ENCODE measurements at regions not wholly inside any gene's neighbourhood (a gene's known extent, or its start where the extent isn't known, plus 50 kb on each side); places are given as distances from the start of the nearest gene placed in this dataset.

- no peak for TF ChIP-seq ZNF837 (tag by site-specific recombination; IDR thresholded peaks at IDR 0.05)
- no peak for TF ChIP-seq ZNF704 (tag by site-specific recombination; IDR thresholded peaks at IDR 0.05)
- no peak for TF ChIP-seq ZNF174 (tag by site-specific recombination; IDR thresholded peaks at IDR 0.05)
Observed at GRCh38 chr22:48503035-48503625, 1324.5 kb downstream of the BRD1 start (continued).

- no peak for TF ChIP-seq ZNF335 (tag by site-specific recombination; conservative IDR thresholded peaks at IDR 0.05)
- TF ChIP-seq ZNF518A (tag by site-specific recombination; conservative IDR thresholded peaks at IDR 0.05; ENCODE audit: low read depth) = no peak
- no peak for TF ChIP-seq ZBTB8A (tag by site-specific recombination; IDR thresholded peaks at IDR 0.05)
- no peak for TF ChIP-seq ZNF211 (tag by site-specific recombination; IDR thresholded peaks at IDR 0.05; ENCODE audit: low read depth)
- no peak for TF ChIP-seq ZSCAN30 (tag by site-specific recombination; IDR thresholded peaks at IDR 0.05)
- no peak for TF ChIP-seq SCRT1 (tag by site-specific recombination; IDR thresholded peaks at IDR 0.05; ENCODE audit: borderline replicate concordance)
- no peak for TF ChIP-seq ZNF654 (tag by site-specific recombination; IDR thresholded peaks at IDR 0.05; ENCODE audit: low read depth)
- TF ChIP-seq ZNF548 (tag by site-specific recombination; IDR thresholded peaks at IDR 0.05) = no peak
- no peak for TF ChIP-seq KLF8 (tag by site-specific recombination; IDR thresholded peaks at IDR 0.05)
- TF ChIP-seq ZNF311 (tag by site-specific recombination; IDR thresholded peaks at IDR 0.05; ENCODE audit: borderline replicate concordance) = no peak
- no peak for TF ChIP-seq ZNF2 (tag by site-specific recombination; IDR thresholded peaks at IDR 0.05)
- no peak for TF ChIP-seq FEZF1 (tag by site-specific recombination; IDR thresholded peaks at IDR 0.05)
- no peak for TF ChIP-seq ZNF791 (tag by site-specific recombination; IDR thresholded peaks at IDR 0.05)
- no peak for TF ChIP-seq ZNF416 (tag by site-specific recombination; IDR thresholded peaks at IDR 0.05)
- TF ChIP-seq ZNF302 (tag by site-specific recombination; IDR thresholded peaks at IDR 0.05; ENCODE audit: low read depth) = no peak
- no peak for TF ChIP-seq KLF9 (tag by site-specific recombination; IDR thresholded peaks at IDR 0.05; ENCODE audit: low read depth)
- no peak for TF ChIP-seq MYNN (tag by site-specific recombination; IDR thresholded peaks at IDR 0.05; ENCODE audit: borderline replicate concordance)
- no peak for TF ChIP-seq EGR2 (tag by site-specific recombination; IDR thresholded peaks at IDR 0.05; ENCODE audit: low read depth)
- no peak for TF ChIP-seq ZBTB21 (tag by site-specific recombination; IDR thresholded peaks at IDR 0.05)
- CTCF ChIA-PET = no interaction called here
- no peaks in the 10 kb centered on the region for H3K36me3 ChIP-seq (ENCODE audit: control insufficient read depth in 2 of 2, insufficient read depth in 1 of 2, low read length in 2 of 2)
- no peaks in the 10 kb centered on the region for H3K4me1 ChIP-seq (ENCODE audit: control insufficient read depth, insufficient read depth, low read length)
- H3K9me3 ChIP-seq (ENCODE audit: control insufficient read depth, insufficient read depth, low read depth, low read length) = no peaks in the 10 kb centered on the region
- H3K4me3 ChIP-seq (ENCODE audit: low read depth, low read length) = no peak overlapping the region
- H3K27ac ChIP-seq (ENCODE audit: extremely low read depth, low read depth, low read length) = no peak overlapping the region
- POLR2A ChIA-PET = no interaction called here
Observed at GRCh38 chr22:48501231-48501750, 1326.4 kb downstream of the BRD1 start.
